HG02981 (cell line): ENCODE measurements at regions not wholly inside any gene's neighbourhood (a gene's known extent, or its start where the extent isn't known, plus 50 kb on each side); places are given as distances from the start of the nearest gene placed in this dataset.

Experiments used
- ATAC-seq: cut with Tn5 transposase; IDR thresholded peaks from one replicate; pipeline ENCODE4 v1.9.1; 2021; ENCODE audit warnings: mild to moderate bottlenecking, moderate library complexity; ENCODE audit not compliant: unreplicated experiment

DNA sequence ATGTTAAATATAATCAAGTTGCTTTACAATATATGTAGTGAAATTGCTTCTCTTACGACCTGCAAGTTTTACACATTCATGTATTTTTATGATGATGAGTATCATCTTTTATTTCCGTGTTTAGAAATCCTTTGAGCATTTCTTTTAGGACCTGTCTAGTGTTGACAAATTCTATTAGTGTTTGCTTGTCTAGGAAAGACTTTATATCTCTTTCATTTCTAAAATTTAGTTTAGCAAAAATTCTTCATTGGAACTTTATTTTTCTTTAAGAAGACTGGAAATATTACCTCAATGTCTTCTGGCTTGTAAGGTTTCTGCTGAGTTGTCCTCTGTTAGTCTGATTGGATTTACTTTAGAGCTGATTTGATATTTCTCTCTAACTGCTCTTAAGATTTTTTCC, 920.9 kb upstream of the CTNND2 start:
- no peak for ATAC-seq

- no peak for ATAC-seq
Observed at GRCh38 chr5:12805165-12805698, 901.0 kb upstream of the CTNND2 start.

DNA sequence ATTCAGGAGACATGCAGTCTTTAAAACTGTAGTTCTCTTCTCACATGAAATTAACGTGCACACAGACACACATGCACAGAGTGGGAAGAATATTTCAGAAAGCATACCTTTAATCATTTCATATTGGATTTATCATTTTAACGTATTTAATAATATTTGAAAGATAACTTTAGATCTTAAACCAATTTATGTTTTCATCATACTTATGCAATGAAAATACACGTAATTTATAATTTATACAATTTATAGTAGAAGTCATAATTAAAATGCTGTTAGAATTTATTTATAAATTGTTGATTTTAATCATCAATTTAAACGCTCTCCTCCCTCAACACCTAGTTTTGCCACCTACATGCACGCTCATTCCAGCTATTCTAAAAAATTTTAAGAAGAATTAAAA, 894.9 kb upstream of the CTNND2 start:
- ATAC-seq: no peak

DNA sequence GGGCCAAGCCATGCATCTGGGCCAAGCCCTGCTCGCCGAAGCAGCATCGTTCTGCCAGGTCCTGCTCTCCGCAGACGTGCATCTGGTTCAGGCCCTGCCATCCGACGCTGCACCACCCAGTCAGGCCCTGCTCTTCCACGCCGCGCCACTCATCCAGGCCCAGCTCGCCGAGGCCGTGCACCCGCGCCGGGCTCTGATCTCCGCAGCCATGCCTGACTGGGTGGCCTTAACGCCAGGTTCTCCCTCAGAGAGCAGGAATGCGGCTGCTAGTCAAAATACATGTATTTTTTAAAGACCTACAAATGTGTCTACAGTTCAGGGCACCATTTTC, 891.1 kb upstream of the CTNND2 start:
- ATAC-seq: no peak

DNA sequence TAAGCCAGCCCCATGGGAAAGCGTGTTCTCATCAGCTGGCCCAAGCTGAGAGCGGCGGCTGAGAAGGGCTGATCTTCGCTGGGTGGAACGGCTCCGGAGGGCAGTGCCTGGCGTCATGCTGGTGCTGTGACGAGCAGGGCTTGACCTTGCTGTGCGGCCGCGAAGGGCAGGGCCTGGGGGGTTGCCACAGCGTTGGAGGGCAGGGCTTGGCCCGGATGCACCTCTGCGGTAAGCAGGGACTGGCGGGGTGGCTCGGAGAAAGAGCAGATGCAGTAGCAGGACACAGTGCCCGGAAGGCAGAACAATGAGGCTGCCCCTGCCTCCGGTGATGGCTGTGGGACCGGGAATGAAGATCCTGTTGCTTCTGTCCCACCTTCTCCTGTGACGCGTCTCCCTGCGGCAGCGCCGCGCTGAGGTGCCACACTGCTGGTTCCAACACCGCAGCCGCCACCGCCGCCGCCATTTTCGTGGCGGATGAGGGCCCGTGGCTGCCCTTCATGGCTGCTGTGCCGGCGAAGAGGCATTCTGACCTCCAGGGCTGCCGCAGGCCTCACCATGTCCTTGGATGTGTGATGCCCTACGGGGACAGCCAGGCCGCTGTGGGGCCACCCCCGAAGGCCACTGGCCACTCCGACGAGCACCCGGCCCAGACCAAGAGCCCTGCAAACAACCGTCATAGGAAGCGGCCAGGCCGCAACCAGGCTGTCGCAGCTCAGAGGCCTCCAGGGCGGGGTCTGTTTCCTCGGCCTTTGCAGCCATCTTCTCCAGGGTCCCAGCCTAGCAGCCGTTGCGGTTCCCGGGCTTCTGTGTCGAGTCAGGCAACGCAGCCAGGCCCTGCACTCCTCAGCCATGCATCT, 890.5 kb upstream of the CTNND2 start:
- no peak for ATAC-seq

- no peak for ATAC-seq
Observed at GRCh38 chr5:12793373-12793772, 889.1 kb upstream of the CTNND2 start.

GRCh38 chr5:12780536-12780935, 876.3 kb upstream of the CTNND2 start:
- ATAC-seq: no peak

DNA sequence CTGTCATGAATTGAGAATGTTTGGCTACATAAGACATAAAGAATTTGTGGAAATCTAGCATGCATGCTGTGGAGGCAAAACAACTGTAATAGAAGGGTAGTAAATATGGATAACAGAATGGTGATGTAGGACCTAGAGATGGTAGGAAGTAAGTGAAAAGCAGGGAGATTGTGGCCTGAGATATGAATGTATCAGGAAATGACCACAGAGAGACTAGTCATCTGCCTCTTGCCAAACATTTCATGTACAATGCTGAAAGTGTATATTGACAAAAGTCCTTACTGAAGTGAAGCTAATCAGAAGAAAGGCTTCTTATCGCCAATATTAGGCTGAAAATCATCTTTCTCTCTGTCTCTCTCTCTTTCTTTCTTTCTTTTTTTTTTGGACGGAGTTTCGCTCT, 873.1 kb upstream of the CTNND2 start:
- no peak for ATAC-seq

GRCh38 chr5:12772276-12772675, 868.0 kb upstream of the CTNND2 start:
- no peak for ATAC-seq

DNA sequence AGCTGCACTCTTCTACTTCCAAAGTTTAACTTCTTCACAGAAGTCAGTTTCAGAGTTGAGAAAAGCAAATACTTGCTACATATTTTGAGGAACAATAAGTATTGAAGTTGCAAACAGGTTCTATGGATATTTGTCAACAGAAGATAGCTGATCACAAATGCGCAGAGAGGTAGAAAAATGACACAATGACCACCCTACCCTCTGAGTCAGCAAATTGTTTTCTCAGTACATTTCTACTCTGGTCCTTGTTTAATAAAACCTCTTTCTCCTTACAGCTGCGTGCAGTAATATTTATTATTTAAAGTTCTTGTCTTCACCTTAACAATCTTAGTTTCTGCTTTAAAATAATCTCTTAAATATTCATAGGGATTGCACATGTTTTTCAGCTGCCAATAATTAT, 855.1 kb upstream of the CTNND2 start:
- no peak for ATAC-seq

DNA sequence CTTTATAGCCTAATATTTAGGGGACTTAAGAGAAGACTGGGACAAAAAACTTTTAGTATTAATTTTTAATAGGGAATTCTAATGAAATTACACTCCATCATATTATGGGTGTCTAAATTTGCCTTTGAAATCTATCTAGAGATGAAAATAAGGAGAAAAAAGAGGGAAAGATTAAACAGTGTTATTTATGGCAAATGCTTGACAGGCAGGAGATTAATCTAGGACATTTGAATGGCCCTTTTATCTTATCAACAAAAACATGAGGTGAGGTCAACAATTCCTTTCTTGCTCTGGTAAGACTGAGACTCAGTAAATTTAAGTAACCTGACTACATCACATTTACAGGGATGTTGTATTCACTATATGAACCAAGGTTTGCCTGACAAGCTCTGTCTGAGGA, 852.8 kb upstream of the CTNND2 start:
- ATAC-seq: no peak

DNA sequence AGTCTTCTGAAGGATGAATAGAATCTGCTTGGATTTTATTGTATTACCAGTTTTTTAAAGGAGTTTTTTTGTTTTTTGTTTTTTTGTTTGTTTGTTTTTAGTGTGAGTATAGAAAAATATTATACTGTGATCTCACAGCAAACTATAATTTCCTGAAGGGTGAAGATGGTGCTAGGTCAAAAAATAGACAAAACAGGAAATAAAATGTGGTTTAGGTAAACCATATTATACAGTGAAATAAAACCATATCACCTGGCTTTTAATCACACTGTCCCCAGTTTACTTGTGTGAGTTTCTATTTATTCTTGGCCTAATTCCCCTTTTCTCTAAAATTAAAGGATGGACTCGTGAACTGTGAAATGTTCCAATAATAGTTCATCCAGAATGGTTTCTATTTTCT, 841.3 kb upstream of the CTNND2 start:
- ATAC-seq: no peak

GRCh38 chr5:12743582-12743981, 839.3 kb upstream of the CTNND2 start:
- ATAC-seq: no peak

DNA sequence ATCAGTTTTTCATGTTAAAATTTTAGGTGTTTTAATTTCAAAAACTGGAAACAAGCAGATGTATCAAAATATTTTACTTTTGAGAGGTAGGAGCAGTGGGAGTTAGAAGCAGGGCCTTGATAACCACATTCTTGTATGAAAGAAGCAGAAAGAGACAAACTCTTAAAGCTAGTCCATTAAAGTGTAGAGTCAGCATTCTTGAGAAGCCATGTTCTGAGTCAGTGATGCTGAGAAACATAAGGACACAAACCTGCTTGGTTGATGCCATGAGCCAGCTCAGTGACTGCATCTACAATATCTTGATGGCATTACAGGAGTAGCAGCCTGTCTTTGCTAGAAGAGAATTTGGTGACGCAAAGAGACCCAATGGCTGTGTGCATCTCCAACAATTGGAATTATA, 826.1 kb upstream of the CTNND2 start:
- ATAC-seq: no peak

DNA sequence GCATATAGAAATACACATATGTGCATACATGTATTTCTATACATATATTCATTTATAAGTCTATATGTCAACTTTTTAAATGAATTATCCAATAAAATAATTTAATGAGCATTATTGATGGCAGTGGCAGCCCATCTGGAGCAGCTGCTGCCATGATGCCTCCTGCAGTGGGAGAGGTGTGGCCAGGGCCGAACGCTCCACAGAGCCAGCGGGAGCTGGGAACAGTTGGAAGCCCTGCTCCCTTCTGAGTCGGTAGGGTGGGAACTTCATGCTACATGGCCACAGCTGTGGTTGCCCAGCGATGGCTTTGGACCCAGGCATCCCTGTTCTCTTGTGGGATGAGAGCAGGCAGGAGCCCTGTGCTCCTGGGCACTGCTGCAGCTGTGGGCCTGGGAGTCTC, 812.4 kb upstream of the CTNND2 start:
- no peak for ATAC-seq

DNA sequence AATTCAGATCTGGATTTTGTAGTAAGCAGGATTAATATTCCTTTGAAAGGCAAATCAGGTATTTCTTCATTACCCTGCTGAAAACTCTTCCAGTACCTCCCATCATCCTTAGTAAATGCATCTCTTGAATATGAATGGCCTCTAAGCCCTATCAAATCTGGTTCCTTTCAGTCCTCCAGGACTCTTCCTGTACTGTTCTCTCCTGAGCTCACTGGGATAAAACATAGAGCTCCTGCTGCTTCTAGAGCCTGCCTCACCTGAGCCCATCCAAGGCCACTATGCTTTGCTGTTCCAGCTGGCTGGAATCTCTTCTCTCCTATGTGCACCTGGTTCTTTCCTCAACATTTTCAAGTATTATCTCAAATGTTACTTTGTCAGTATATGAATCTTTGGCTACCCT, 803.3 kb upstream of the CTNND2 start:
- ATAC-seq: no peak

- ATAC-seq: no peak
Observed at GRCh38 chr5:12704955-12705354, 800.7 kb upstream of the CTNND2 start.

DNA sequence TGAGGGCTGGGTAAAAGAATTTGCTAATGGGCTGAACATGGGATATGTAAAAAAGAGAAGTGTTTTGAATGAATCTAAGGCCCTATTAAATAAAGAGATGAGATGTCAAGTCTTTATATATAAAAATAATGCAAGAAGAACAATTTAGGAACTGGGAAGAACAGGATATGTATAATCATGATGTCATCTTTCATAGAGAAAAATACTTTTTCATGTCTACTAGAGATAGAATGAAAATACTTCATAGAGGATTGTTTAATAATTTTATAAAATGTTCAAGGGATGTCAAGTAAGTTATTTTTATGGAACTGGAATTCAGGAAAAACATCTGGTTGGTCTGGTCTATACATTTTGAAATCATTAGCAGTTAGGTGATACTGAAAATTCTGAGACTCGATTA, 799.0 kb upstream of the CTNND2 start:
- no peak for ATAC-seq

GRCh38 chr5:12695651-12696050, 791.4 kb upstream of the CTNND2 start:
- no peak for ATAC-seq

GRCh38 chr5:12691330-12691729, 787.1 kb upstream of the CTNND2 start:
- ATAC-seq: no peak

GRCh38 chr5:12690361-12690760, 786.1 kb upstream of the CTNND2 start:
- ATAC-seq: no peak

DNA sequence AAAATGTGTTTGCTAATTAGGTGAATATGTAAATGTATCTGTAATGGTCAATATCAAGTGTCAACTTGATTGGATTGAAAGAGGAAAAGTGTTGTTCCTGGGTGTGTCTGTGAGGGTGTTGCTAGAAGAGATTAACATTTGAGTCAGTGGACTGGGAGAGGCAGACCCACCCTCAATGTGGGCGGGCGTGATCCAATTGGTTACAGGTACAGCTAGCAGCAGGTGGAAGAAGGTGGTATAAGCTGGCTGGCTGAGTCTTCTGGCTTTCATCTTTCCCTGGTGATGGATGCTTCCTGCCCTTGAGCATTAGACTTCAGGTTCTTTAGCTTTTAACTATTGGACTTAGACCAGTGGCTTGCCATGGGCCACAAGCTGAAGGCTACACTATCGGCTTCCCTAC, 779.0 kb upstream of the CTNND2 start:
- ATAC-seq: no peak

GRCh38 chr5:12679731-12680130, 775.5 kb upstream of the CTNND2 start:
- no peak for ATAC-seq
